TTC549 (cell line): ENCODE measurements at regions not wholly inside any gene's neighbourhood (a gene's known extent, or its start where the extent isn't known, plus 50 kb on each side); places are given as distances from the start of the nearest gene placed in this dataset.
"Not testable (repeated sequence)": the region's sequence is repeated elsewhere in the genome, so short reads cannot be mapped to it uniquely, and the experiment has no call there.

Source experiments
- FAIRE-seq: peaks from 2 replicates; lab custom pipeline; 2012; peaks lifted over from hg19 to GRCh38; lab: Jason Lieb, UNC

GRCh38 chr6:82511546-82511945 lies 147.9 kb downstream of the TPBG start:
- no peak for FAIRE-seq

GRCh38 chr6:82517896-82518295 lies 154.3 kb downstream of the TPBG start:
- FAIRE-seq = not testable (repeated sequence)

- FAIRE-seq = no peak
These were observed 157.8 kb downstream of the TPBG start for GRCh38 chr6:82521369-82521768.

- FAIRE-seq = no peak
These were observed 158.2 kb downstream of the TPBG start for GRCh38 chr6:82521861-82522260.

- no peak for FAIRE-seq
These were observed 160.4 kb downstream of the TPBG start for GRCh38 chr6:82524031-82524430.

- FAIRE-seq = no peak
These were observed 162.3 kb downstream of the TPBG start for GRCh38 chr6:82525775-82526495.

GRCh38 chr6:82529960-82530460 lies 166.4 kb downstream of the TPBG start:
- not testable (repeated sequence) for FAIRE-seq

- FAIRE-seq = no peak
These were observed 171.3 kb downstream of the TPBG start for GRCh38 chr6:82534876-82535275.

- FAIRE-seq = not testable (repeated sequence)
These were observed 185.9 kb downstream of the TPBG start for GRCh38 chr6:82549480-82549879.

GRCh38 chr6:82551311-82551710 lies 187.7 kb downstream of the TPBG start:
- FAIRE-seq = not testable (repeated sequence)

GRCh38 chr6:82551831-82552230 lies 188.2 kb downstream of the TPBG start:
- FAIRE-seq = no peak

GRCh38 chr6:82553863-82554531 lies 190.4 kb downstream of the TPBG start:
- FAIRE-seq = no peak

- FAIRE-seq = no peak
These were observed 191.0 kb downstream of the TPBG start for GRCh38 chr6:82554666-82555065.

- no peak for FAIRE-seq
These were observed 192.2 kb downstream of the TPBG start for GRCh38 chr6:82555801-82556200.

- not testable (repeated sequence) for FAIRE-seq
These were observed 194.9 kb downstream of the TPBG start for GRCh38 chr6:82558531-82558930.

GRCh38 chr6:82567621-82568020 lies 204.0 kb downstream of the TPBG start:
- FAIRE-seq = no peak

GRCh38 chr6:82568290-82568993 lies 204.8 kb downstream of the TPBG start:
- FAIRE-seq = no peak

GRCh38 chr6:82569022-82569421 lies 205.4 kb downstream of the TPBG start:
- FAIRE-seq = no peak

- FAIRE-seq = no peak
These were observed 206.5 kb downstream of the TPBG start for GRCh38 chr6:82570083-82570482.

- no peak for FAIRE-seq
These were observed 207.8 kb downstream of the TPBG start for GRCh38 chr6:82571455-82571854.

GRCh38 chr6:82573254-82573972 lies 209.8 kb downstream of the TPBG start:
- no peak for FAIRE-seq

GRCh38 chr6:82576284-82576683 lies 212.7 kb downstream of the TPBG start:
- no peak for FAIRE-seq
